Esophagus squamous epithelium (tissue), 5 donors: ENCODE measurements at regions not wholly inside any gene's neighbourhood (a gene's known extent, or its start where the extent isn't known, plus 50 kb on each side); places are given as distances from the start of the nearest gene placed in this dataset.

Source experiments
- DNase-seq: peaks from one replicate; lab custom pipeline; 2025; lab: John Stamatoyannopoulos, UW
- H3K27ac ChIP-seq, 4 donors: fragments of 200-600 bp; sonication (generic); one replicate each; pipeline ENCODE4 v1.5.1; 2016 to 2019; ENCODE audit warnings: mild to moderate bottlenecking in 1 of 4
- H3K27me3 ChIP-seq, 4 donors: fragments of 200-600 bp; sonication (generic); 1 replicate in 3 of 4; 2 replicates in 1 of 4; pipeline versions ENCODE4 v1.5.1 to v1.6.0; 2017 to 2021; ENCODE audit warnings: antibody characterized with exemption in 1 of 4
- H3K36me3 ChIP-seq, 3 donors: fragments of 200-600 bp; sonication (generic); one replicate each; pipeline ENCODE4 v1.5.1; 2016 to 2019
- H3K4me1 ChIP-seq, 3 donors: fragments of 200-600 bp; sonication (generic); one replicate each; pipeline ENCODE4 v1.5.1; 2017 to 2019
- H3K4me3 ChIP-seq, 4 donors: fragments of 200-600 bp; sonication (generic); 1 replicate in 3 of 4; 2 replicates in 1 of 4; pipeline ENCODE4 v1.5.1; 2016 to 2019; ENCODE audit warnings: mild to moderate bottlenecking in 2 of 4, moderate library complexity in 1 of 4
- H3K9me3 ChIP-seq, 3 donors: fragments of 200-600 bp; sonication (generic); one replicate each; pipeline ENCODE4 v1.5.1; 2016 to 2019
- CTCF ChIP-seq, 6 experiments: fragments of 450-650 bp in 4 of 6; fragments of 200-600 bp in 2 of 6; sonication (generic) in 2 of 6; IDR thresholded peaks; one replicate each; pipeline ENCODE4 v1.5.1; 2016 to 2019; ENCODE audit warnings: antibody characterized with exemption in 6 of 6, mild to moderate bottlenecking in 4 of 6, moderate library complexity in 4 of 6
- POLR2A ChIP-seq, 4 donors: fragments of 450-650 bp; IDR thresholded peaks; one replicate each; pipeline ENCODE4 v1.6.1; 2017; ENCODE audit warnings: antibody characterized with exemption in 4 of 4, mild to moderate bottlenecking in 4 of 4, moderate library complexity in 3 of 4
- WGBS, 2 donors: methylation state at CpG; one replicate each; pipeline ENCODE4 v1.1.5; 2018; 5-methylcytosine and 5-hydroxymethylcytosine counted together
- intact Hi-C: fragments of 100-400 bp; cut with DNase I; formaldehyde crosslinking; loops from one replicate; pipeline ENCODE4 v1.15.0; 2022
- donor health status: DM: yes; HTN: yes; CAD: no.

DNA sequence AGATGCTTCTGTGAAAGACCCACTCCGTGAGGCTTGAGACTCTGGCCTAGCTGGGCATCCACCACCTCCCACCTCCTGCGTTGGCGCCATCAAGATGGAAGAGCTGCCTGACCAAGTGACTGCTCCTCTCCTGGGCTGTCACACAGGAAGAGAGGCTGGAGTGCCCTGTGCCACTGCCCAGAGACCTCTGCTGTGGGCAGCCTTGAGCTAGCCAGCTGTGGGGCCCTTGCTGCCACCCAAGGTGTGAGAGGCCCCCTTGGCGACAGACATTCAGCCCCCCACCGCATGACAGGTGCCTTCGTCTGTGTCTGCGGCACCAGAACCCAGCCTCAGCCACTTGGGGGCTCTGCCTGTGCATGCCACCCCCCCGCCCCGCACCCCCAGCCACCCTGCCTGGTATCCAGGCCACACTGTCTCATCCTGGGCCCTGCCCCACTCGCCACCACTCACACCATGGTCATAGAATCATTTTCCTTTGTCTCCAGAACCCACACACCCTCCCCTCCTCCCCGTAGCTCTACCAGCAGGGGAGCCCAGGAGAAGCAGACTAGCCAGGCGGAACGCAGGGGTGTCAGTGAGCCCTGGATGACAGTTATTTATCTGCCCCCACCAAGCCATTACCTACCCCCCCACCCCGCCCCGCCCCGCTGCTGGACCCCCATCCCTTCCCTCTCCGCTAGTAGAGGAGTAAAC lies 120.9 kb upstream of the LHX1 start:
- Histone ChIP-seq H3K4me1 (no peaks in the 10 kb centered on the region), H3K27me3 (peaks cover 0 to 100% (median 2%) of the 10 kb centered on the region in 4 donors), H3K36me3 (no peaks in the 10 kb centered on the region), H3K4me3 (no peak overlapping the region), H3K27ac (no peak overlapping the region), H3K9me3 (no peaks in the 10 kb centered on the region)
- no peak for TF ChIP-seq POLR2A (IDR thresholded peaks at IDR 0.05)
- no peak for TF ChIP-seq CTCF (IDR thresholded peaks at IDR 0.05)
- 52 to 64% methylated on average over 5 to 6 of the region's 17 CpGs for WGBS, 2 donors
- DNase-seq, result no peak
- intact Hi-C loops, result no loop called here

GRCh38 chr17:36816907-36817288 lies 120.4 kb upstream of the LHX1 start:
- intact Hi-C loops, result no loop called here

GRCh38 chr17:36817483-36818048 lies 119.7 kb upstream of the LHX1 start:
- WGBS, 2 donors, result 61 to 79% methylated on average over 2 to 4 of the region's 5 CpGs
- TF ChIP-seq CTCF (IDR thresholded peaks at IDR 0.05), result no peak
- TF ChIP-seq POLR2A (IDR thresholded peaks at IDR 0.05), result no peak

More at GRCh38 chr17:36816907-36817288, 120.4 kb upstream of the LHX1 start:
- Histone ChIP-seq H3K4me1 (no peaks in the 10 kb centered on the region), H3K36me3 (no peaks in the 10 kb centered on the region), H3K27me3 (peaks cover 0 to 100% (median 2%) of the 10 kb centered on the region in 4 donors), H3K27ac (no peak overlapping the region), H3K9me3 (no peaks in the 10 kb centered on the region), H3K4me3 (no peak overlapping the region)
- TF ChIP-seq CTCF (IDR thresholded peaks at IDR 0.05) (no peak), POLR2A (IDR thresholded peaks at IDR 0.05) (no peak)
- no peak for DNase-seq
- WGBS, 2 donors, result 71 to 75% methylated on average over 14 to 15 of the region's 15 CpGs

GRCh38 chr17:36818134-36818825 lies 119.0 kb upstream of the LHX1 start:
- Histone ChIP-seq H3K36me3 (no peaks in the 10 kb centered on the region), H3K27ac (no peak overlapping the region), H3K4me3 (no peak overlapping the region), H3K27me3 (peaks cover 0 to 92% (median 0%) of the 10 kb centered on the region in 4 donors), H3K4me1 (no peaks in the 10 kb centered on the region), H3K9me3 (no peaks in the 10 kb centered on the region)
- no peak for DNase-seq
- TF ChIP-seq POLR2A (IDR thresholded peaks at IDR 0.05) (no peak), CTCF (IDR thresholded peaks at IDR 0.05) (no peak)
- 52 to 66% methylated on average over 5 to 6 of the region's 9 CpGs for WGBS, 2 donors
- intact Hi-C loops, result no loop called here

More at GRCh38 chr17:36817483-36818048, 119.7 kb upstream of the LHX1 start:
- H3K4me1 ChIP-seq, result no peaks in the 10 kb centered on the region
- H3K4me3 ChIP-seq, result no peak overlapping the region
- no peak for DNase-seq
- intact Hi-C loops, result no loop called here
- H3K9me3 ChIP-seq, result no peaks in the 10 kb centered on the region
- no peaks in the 10 kb centered on the region for H3K36me3 ChIP-seq
- no peak overlapping the region for H3K27ac ChIP-seq
- peaks cover 0 to 99% (median 2%) of the 10 kb centered on the region in 4 donors for H3K27me3 ChIP-seq
